Astrocyte (in vitro differentiated cells and primary cell): ENCODE measurements at regions not wholly inside any gene's neighbourhood (a gene's known extent, or its start where the extent isn't known, plus 50 kb on each side); places are given as distances from the start of the nearest gene placed in this dataset.

Experiments used
- DNase-seq: peaks from one replicate; pipeline ENCODE4 v3.0.0-alpha.2; 2010; ENCODE audit warnings: low read depth
- FAIRE-seq: peaks from 2 replicates; lab custom pipeline; 2011; peaks lifted over from hg19 to GRCh38; lab: Jason Lieb, UNC
- H2AFZ ChIP-seq: 2 replicates; pipeline ENCODE4 v1.6.0; 2012; ENCODE audit warnings: low read depth, low read length, inconsistent platforms
- H3K27ac ChIP-seq: 2 replicates; pipeline ENCODE4 v1.5.1; 2011; ENCODE audit warnings: low read depth, low read length, inconsistent platforms
- H3K27me3 ChIP-seq: 2 replicates; pipeline ENCODE4 v1.6.0; 2011; ENCODE audit warnings: low read length, inconsistent platforms; ENCODE audit not compliant: insufficient read depth
- H3K36me3 ChIP-seq: 2 replicates; pipeline ENCODE4 v1.5.1; 2011; ENCODE audit warnings: low read length, inconsistent platforms; ENCODE audit not compliant: insufficient read depth
- H3K4me1 ChIP-seq: 2 replicates; pipeline ENCODE4 v1.5.1; 2011; ENCODE audit warnings: low read length, inconsistent platforms; ENCODE audit not compliant: insufficient read depth
- H3K4me2 ChIP-seq: 2 replicates; pipeline ENCODE4 v1.6.0; 2012; ENCODE audit warnings: low read length, inconsistent platforms
- H3K4me3 ChIP-seq: 2 replicates; pipeline ENCODE4 v1.5.1; 2011; ENCODE audit warnings: low read depth, mild to moderate bottlenecking, low read length, inconsistent platforms; ENCODE audit not compliant: insufficient read depth
- H3K79me2 ChIP-seq: 2 replicates; pipeline ENCODE4 v1.6.0; 2012; ENCODE audit warnings: mild to moderate bottlenecking, low read length, inconsistent platforms; ENCODE audit not compliant: insufficient read depth
- H3K9ac ChIP-seq: 2 replicates; pipeline ENCODE4 v1.6.0; 2012; ENCODE audit warnings: mild to moderate bottlenecking, low read length, inconsistent platforms
- H3K9me3 ChIP-seq: 2 replicates; pipeline ENCODE4 v1.5.1; 2012; ENCODE audit warnings: low read depth, mild to moderate bottlenecking, low read length, inconsistent platforms; ENCODE audit not compliant: insufficient read depth
- H4K20me1 ChIP-seq: 2 replicates; pipeline ENCODE4 v1.6.0; 2012; ENCODE audit warnings: low read length, inconsistent platforms; ENCODE audit not compliant: insufficient read depth
- H3K27ac Mint-ChIP-seq: one replicate; pipeline ENCODE4 v1.8.0; 2021; ENCODE audit warnings: mild to moderate bottlenecking, mixed read lengths; ENCODE audit not compliant: unreplicated experiment
- H3K27me3 Mint-ChIP-seq: one replicate; pipeline ENCODE4 v1.8.0; 2021; ENCODE audit warnings: low read depth, mixed read lengths; ENCODE audit not compliant: unreplicated experiment
- H3K36me3 Mint-ChIP-seq: one replicate; pipeline ENCODE4 v1.8.0; 2021; ENCODE audit warnings: low read depth, mixed read lengths; ENCODE audit not compliant: unreplicated experiment
- H3K4me1 Mint-ChIP-seq: one replicate; pipeline ENCODE4 v1.8.0; 2021; ENCODE audit warnings: low read depth, mixed read lengths; ENCODE audit not compliant: unreplicated experiment
- H3K4me3 Mint-ChIP-seq: one replicate; pipeline ENCODE4 v1.8.0; 2021; ENCODE audit warnings: mild to moderate bottlenecking, moderate library complexity, mixed read lengths; ENCODE audit not compliant: unreplicated experiment
- H3K9me3 Mint-ChIP-seq: one replicate; pipeline ENCODE4 v1.8.0; 2021; ENCODE audit warnings: mild to moderate bottlenecking, mixed read lengths; ENCODE audit not compliant: unreplicated experiment
- CTCF ChIP-seq: IDR thresholded peaks from 2 replicates; pipeline ENCODE4 v1.5.1; 2011; ENCODE audit warnings: low read depth, mild to moderate bottlenecking, inconsistent platforms, low read length, moderate library complexity; ENCODE audit not compliant: insufficient read depth
- EZH2 ChIP-seq: IDR thresholded peaks from 2 replicates; pipeline ENCODE4 v1.6.1; 2012; ENCODE audit warnings: mild to moderate bottlenecking, low read length, inconsistent platforms; ENCODE audit not compliant: insufficient read depth

GRCh38 chr16:72646615-72647014 lies 401.3 kb downstream of the ZFHX3 start:
- no peaks in the 10 kb centered on the region for H3K36me3 Mint-ChIP-seq
- Histone ChIP-seq H3K9ac (no peak overlapping the region), H3K4me3 (no peak overlapping the region), H3K4me2 (no peak overlapping the region), H3K4me1 (no peaks in the 10 kb centered on the region), H3K36me3 (no peaks in the 10 kb centered on the region), H3K9me3 (no peaks in the 10 kb centered on the region), H3K27me3 (no peaks in the 10 kb centered on the region), H3K79me2 (peaks cover 3% of the 10 kb centered on the region), H4K20me1 (no peaks in the 10 kb centered on the region), H3K27ac (no peak overlapping the region), H2AFZ (no peak overlapping the region)
- no peaks in the 10 kb centered on the region for H3K27me3 Mint-ChIP-seq
- H3K4me1 Mint-ChIP-seq = no peaks in the 10 kb centered on the region
- DNase-seq = no peak
- H3K4me3 Mint-ChIP-seq = no peak overlapping the region
- TF ChIP-seq EZH2 (no peak), CTCF (no peak)
- no peak for FAIRE-seq
- H3K27ac Mint-ChIP-seq = no peak overlapping the region
- H3K9me3 Mint-ChIP-seq = peaks cover 5% of the 10 kb centered on the region

- no peaks in the 10 kb centered on the region for H3K9me3 ChIP-seq
- no peaks in the 10 kb centered on the region for H3K36me3 ChIP-seq
- H3K4me3 ChIP-seq = no peak overlapping the region
- H3K4me3 Mint-ChIP-seq = no peak overlapping the region
- H3K27me3 ChIP-seq = no peaks in the 10 kb centered on the region
- no peaks in the 10 kb centered on the region for H3K4me1 ChIP-seq
- FAIRE-seq (no peak), DNase-seq (peak; percentile 30)
- no peak overlapping the region for H3K27ac Mint-ChIP-seq
- H2AFZ ChIP-seq = no peak overlapping the region
- H3K36me3 Mint-ChIP-seq = no peaks in the 10 kb centered on the region
- H3K27me3 Mint-ChIP-seq = no peaks in the 10 kb centered on the region
- no peak overlapping the region for H3K27ac ChIP-seq
- peaks cover 3% of the 10 kb centered on the region for H3K79me2 ChIP-seq
- H3K4me2 ChIP-seq = no peak overlapping the region
- H3K4me1 Mint-ChIP-seq = no peaks in the 10 kb centered on the region
- no peak for TF ChIP-seq EZH2
- TF ChIP-seq CTCF = no peak
- no peak overlapping the region for H3K9ac ChIP-seq
- peaks cover 5% of the 10 kb centered on the region for H3K9me3 Mint-ChIP-seq
- no peaks in the 10 kb centered on the region for H4K20me1 ChIP-seq
Measured at GRCh38 chr16:72645538-72645937, 402.4 kb downstream of the ZFHX3 start.

GRCh38 chr16:72644911-72645310 lies 403.0 kb downstream of the ZFHX3 start:
- H3K4me2 ChIP-seq = no peak overlapping the region
- H3K9me3 Mint-ChIP-seq = peaks cover 5% of the 10 kb centered on the region
- H3K79me2 ChIP-seq = peaks cover 3% of the 10 kb centered on the region
- H3K27me3 Mint-ChIP-seq = no peaks in the 10 kb centered on the region
- no peak overlapping the region for H3K4me3 ChIP-seq
- H3K4me1 ChIP-seq = no peaks in the 10 kb centered on the region
- DNase-seq = no peak
- TF ChIP-seq CTCF (no peak), EZH2 (no peak)
- FAIRE-seq = no peak
- no peaks in the 10 kb centered on the region for H3K9me3 ChIP-seq
- H3K27me3 ChIP-seq = no peaks in the 10 kb centered on the region
- no peak overlapping the region for H3K27ac Mint-ChIP-seq
- H3K4me3 Mint-ChIP-seq = no peak overlapping the region
- H2AFZ ChIP-seq = no peak overlapping the region
- no peaks in the 10 kb centered on the region for H3K36me3 Mint-ChIP-seq
- H3K9ac ChIP-seq = no peak overlapping the region
- H3K27ac ChIP-seq = no peak overlapping the region
- no peaks in the 10 kb centered on the region for H4K20me1 ChIP-seq
- no peaks in the 10 kb centered on the region for H3K4me1 Mint-ChIP-seq
- no peaks in the 10 kb centered on the region for H3K36me3 ChIP-seq
